Kidney epithelial cell (primary cell): ENCODE measurements at regions not wholly inside any gene's neighbourhood (a gene's known extent, or its start where the extent isn't known, plus 50 kb on each side); places are given as distances from the start of the nearest gene placed in this dataset.

Experiments
- DNase-seq: peaks from one replicate; pipeline ENCODE4 v3.0.0-alpha.2; 2010; ENCODE audit warnings: low read depth
- H3K27me3 ChIP-seq: 2 replicates; pipeline ENCODE4 v1.6.0; 2011; ENCODE audit warnings: low read length; ENCODE audit not compliant: control insufficient read depth, insufficient read depth
- H3K36me3 ChIP-seq: 2 replicates; pipeline ENCODE4 v1.5.1; 2011; ENCODE audit warnings: low read length; ENCODE audit not compliant: control insufficient read depth, insufficient read depth
- H3K4me3 ChIP-seq: 2 replicates; pipeline ENCODE4 v1.5.1; 2011; ENCODE audit warnings: low read depth, mild to moderate bottlenecking, control low read depth, low read length
- CTCF ChIP-seq: IDR thresholded peaks from 2 replicates; pipeline ENCODE4 v1.5.1; 2011; ENCODE audit warnings: mild to moderate bottlenecking, moderate library complexity, low read length, control low read depth, inconsistent platforms; ENCODE audit not compliant: insufficient read depth, poor library complexity, severe bottlenecking

GRCh38 chr16:9647981-9648701, 534.1 kb downstream of the GRIN2A start:
- H3K4me3 ChIP-seq = no peak overlapping the region
- no peak for DNase-seq
- TF ChIP-seq CTCF = peak; percentile 60

GRCh38 chr16:9650284-9650683, 531.9 kb downstream of the GRIN2A start:
- TF ChIP-seq CTCF = no peak
- DNase-seq = no peak
- Histone ChIP-seq H3K4me3 (no peak overlapping the region), H3K36me3 (no peaks in the 10 kb centered on the region), H3K27me3 (no peaks in the 10 kb centered on the region)

More at GRCh38 chr16:9647981-9648701, 534.1 kb downstream of the GRIN2A start:
- no peaks in the 10 kb centered on the region for H3K36me3 ChIP-seq
- H3K27me3 ChIP-seq = no peaks in the 10 kb centered on the region

GRCh38 chr16:9655051-9655450, 527.2 kb downstream of the GRIN2A start:
- TF ChIP-seq CTCF = no peak
- H3K27me3 ChIP-seq = no peaks in the 10 kb centered on the region
- no peaks in the 10 kb centered on the region for H3K36me3 ChIP-seq
- no peak for DNase-seq
- no peak overlapping the region for H3K4me3 ChIP-seq

GRCh38 chr16:9657641-9658040, 524.6 kb downstream of the GRIN2A start:
- DNase-seq = no peak
- Histone ChIP-seq H3K36me3 (no peaks in the 10 kb centered on the region), H3K4me3 (no peak overlapping the region), H3K27me3 (no peaks in the 10 kb centered on the region)
- no peak for TF ChIP-seq CTCF

GRCh38 chr16:9658164-9658563, 524.1 kb downstream of the GRIN2A start:
- H3K27me3 ChIP-seq = no peaks in the 10 kb centered on the region
- no peaks in the 10 kb centered on the region for H3K36me3 ChIP-seq
- no peak for TF ChIP-seq CTCF
- DNase-seq = no peak
- no peak overlapping the region for H3K4me3 ChIP-seq

GRCh38 chr16:9658586-9658985, 523.6 kb downstream of the GRIN2A start:
- TF ChIP-seq CTCF = no peak
- Histone ChIP-seq H3K36me3 (no peaks in the 10 kb centered on the region), H3K27me3 (no peaks in the 10 kb centered on the region)

More at GRCh38 chr16:9658586-9658985, 523.6 kb downstream of the GRIN2A start:
- DNase-seq = no peak
- H3K4me3 ChIP-seq = no peak overlapping the region
